Left cardiac atrium (tissue), 4 donors: ENCODE measurements at regions not wholly inside any gene's neighbourhood (a gene's known extent, or its start where the extent isn't known, plus 50 kb on each side); places are given as distances from the start of the nearest gene placed in this dataset.
"Not testable (repeated sequence)": the region's sequence is repeated elsewhere in the genome, so short reads cannot be mapped to it uniquely, and the experiment has no call there.

ENCODE experiments used
- ATAC-seq, 2 donors: fragments of 200-7000 bp; cut with Tn5 transposase; one replicate each; pipeline ENCODE4 v1.9.1; 2020; ENCODE audit warnings: mild to moderate bottlenecking in 2 of 2, moderate library complexity in 2 of 2
- DNase-seq: peaks from one replicate; pipeline ENCODE4 v3.0.0-alpha.2; 2020
- intact Hi-C, 2 donors: fragments of 100-400 bp; cut with DNase I; formaldehyde crosslinking; loops; one replicate each; pipeline versions ENCODE4 v1.14.1 to v1.15.1; 2022 to 2023
- donor health status: DM: no; HTN: yes; CAD: no.
- donor health status: DM: no; HTN: yes; CAD: no; lungs with severe emphysema.
- donor health status: DM: yes; HTN: yes; CAD: no.
- donor health status: Dilated cardiomyopathy.

DNA sequence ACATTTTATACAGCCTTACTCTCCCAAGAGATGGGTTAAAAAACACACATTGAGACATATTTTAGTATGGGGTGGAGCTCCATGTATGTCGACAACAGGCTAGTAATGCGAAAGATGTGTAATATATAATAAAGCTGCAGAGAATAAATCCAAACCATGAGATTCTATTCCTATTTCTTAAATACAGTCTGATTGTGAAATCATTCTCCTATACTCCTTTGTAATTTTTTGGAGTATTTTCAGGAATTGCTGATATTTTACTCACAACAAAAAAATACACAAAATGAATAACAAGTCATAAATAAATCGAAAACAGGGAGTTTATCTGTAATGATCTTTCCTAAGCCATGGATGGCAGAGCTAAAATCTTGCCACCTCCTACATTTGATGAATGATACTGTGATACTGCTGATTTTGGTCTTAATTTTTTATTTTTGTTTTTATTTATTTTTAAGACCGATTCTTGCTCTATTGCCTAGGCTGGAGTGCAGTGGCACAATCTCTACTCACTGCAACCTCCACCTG is 173.5 kb upstream of the KLF6 start:
- intact Hi-C loops = no loop called here
- no peak for DNase-seq
- no peak for ATAC-seq

DNA sequence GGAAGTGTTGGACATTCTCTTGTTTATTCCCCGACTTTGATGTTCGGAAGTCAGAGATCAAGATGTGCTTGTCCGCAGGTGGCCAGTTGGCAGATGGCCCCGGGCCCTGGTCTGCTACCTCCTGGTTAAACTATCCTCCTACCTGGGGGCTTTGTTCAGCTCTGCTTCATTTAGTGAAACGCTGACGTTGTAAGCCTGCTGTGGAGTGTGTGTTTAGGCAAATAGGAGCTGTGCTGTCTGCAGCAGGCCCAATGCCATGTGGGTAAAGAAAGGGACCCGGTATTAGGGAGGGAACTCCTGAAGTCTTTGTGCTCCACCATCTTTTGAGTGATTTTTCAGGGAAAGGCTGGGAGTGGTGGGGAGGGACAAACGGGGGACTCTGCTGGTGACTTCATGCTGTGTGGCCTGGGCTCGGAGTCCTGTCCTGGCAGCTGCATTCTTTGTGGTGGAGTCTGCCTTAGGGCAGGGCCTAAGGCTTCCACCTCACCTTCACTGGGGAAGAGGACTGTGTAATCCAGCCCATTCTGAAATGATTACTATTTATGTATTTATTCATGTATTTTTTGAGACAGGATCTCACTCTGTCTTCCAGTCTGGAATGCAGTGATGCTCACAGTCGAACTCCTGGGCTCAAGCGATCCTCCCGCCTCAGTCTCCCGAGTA is 171.1 kb upstream of the KLF6 start:
- DNase-seq = no peak
- ATAC-seq = no peak
- intact Hi-C loops = no loop called here

DNA sequence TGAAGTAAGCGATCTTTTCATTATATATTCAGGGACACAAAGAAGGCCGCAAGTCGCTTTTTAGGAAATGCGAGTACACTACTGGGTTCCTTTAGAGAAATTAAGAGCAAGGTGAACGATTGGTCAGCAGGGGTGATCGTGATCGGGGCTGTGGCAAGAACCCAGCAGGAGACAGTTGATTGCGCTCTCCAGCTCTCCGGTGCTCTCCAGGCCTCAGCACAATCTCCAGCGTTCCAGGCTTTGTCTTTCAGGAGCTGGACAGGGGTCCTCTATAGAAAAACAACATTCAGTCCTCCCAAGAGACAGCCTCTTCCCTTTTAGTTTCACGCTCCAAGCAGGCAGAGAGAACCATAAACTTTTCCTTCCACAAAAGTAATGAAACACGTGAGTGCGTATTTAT is 170.5 kb upstream of the KLF6 start:
- intact Hi-C loops = no loop called here

DNA sequence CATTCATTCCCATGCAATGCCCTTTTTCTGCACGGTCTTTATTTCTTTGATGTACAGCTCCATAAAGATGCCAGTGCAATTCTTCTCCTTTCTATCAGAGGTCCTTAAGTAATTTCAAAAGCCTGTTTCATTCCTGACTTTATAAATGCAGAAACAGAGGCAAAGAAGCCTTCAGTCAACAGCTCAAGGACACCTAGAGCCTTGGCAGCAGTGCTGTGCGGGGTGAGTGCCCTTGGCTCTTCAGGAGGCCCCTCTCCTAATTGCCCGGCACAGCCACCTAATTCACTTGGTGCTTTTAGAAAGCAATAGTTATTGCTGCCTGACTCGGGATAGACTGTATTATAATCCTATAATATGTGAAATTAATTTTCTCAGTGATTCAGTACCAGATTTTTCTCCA is 169.6 kb upstream of the KLF6 start:
- peak; percentile 34 to 50 for ATAC-seq
- DNase-seq = no peak
- intact Hi-C loops = no loop called here

More for the DNA sequence above, 170.5 kb upstream of the KLF6 start:
- ATAC-seq (no peak), DNase-seq (no peak)

DNA sequence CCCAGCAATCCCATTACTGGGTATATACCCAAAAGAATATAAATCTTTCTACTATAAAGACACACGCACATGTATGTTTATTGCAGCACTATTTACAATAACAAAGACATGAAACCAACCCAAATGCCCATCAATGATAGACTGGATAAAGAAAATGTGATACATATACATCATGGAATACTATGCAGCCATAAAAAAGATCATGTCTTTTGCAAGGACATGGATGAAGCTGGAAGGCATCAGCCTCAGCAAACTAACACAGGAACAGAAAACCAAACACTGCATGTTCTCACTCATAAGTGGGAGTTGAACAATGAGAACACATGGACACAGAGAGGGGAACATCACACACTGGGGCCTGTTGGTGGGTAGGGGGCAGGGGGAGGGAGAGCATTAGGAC is 169.0 kb upstream of the KLF6 start:
- intact Hi-C loops = not testable (repeated sequence)

DNA sequence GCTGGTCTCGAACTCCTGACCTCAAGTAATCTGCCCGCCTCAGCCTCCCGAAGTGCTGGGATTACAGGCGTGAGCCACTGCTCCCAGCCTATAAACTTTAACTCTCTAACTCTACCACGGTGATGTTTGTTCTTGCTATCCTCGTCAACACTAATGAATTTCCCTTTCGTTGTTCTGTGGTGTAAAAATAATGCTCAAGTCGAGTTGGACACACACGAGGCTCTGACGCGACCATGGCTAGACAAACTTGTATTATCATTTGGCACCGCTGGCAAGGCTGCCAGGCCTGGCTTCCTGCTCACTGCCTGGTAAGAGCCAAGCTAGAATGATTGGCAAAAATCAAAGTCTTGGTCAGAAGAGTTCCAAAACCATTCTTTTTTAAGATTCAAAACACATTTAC is 167.0 kb upstream of the KLF6 start:
- intact Hi-C loops = no loop called here
- DNase-seq (peak; percentile 62), ATAC-seq (peak; percentile 57 to 75)

More for the DNA sequence above, 169.0 kb upstream of the KLF6 start:
- not testable (repeated sequence) for ATAC-seq, DNase-seq

DNA sequence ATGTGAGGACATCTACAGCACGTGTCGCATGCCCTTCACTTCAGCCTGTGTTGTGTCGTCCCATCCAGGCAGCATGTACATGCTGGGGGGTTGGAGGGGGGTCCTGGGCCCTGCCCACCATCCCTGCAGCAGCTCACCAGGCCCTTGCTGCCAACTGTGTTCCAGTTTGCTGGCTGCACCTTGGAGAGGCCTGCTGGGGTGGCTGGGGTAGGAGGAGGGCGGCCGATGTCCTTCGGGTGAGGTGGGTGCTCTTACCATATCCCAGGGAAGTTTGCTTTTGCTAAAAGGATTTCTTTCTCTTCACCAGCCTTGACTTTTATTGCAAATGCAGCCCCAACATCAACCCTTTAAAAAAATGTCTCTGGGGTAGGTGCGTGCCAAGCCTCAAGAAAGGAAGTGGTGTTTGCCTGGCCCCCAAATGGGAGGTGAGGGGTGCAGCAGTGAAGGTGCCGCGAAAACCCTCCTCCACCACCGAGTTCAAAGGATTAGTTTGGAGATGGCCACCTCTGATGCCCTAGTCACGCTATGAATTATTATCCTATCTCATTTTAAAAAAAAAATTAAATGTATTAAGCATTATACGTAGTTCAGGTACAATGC is 165.8 kb upstream of the KLF6 start:
- no peak for ATAC-seq
- DNase-seq = no peak
- intact Hi-C loops = no loop called here

DNA sequence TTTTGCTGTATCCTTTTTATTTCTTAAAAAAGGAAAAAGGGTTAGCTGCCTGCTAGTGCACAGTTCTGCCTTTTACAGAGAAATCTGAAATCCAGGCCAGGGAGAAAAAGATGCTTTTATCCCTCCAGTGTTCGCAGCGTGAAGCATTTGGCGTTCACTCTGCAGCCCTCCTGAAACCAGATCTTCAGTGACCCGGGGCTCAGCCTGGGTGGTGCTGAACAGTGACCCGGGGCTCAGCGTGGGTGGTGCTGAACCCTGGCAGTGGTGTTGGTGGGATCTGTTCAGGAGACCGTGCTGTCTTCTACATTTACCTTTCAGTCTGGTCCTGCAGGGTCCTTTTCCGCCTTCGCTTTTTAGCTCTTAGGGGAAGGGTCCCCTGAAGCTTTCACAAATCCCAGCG is 164.7 kb upstream of the KLF6 start:
- no peak for ATAC-seq
- no peak for DNase-seq
- intact Hi-C loops = no loop called here

DNA sequence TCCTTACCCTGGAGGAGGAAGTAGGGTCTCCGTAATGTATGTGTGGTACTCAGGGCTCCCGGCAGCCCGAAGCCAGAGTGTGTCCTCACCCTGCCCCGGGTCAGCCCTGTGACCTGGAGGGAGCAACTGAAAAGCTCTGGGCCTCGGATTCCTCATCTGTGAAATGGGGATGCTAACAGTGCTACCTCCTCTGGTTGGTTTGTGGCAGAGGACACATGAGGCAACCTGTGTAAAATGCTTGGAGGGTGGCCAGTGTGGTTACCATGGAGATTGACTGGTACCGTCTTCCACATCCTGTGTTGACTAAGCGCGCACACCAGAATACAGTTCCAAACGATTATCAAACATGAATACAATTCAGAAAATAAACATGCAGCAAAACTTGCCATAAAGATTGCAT is 163.8 kb upstream of the KLF6 start:
- intact Hi-C loops = no loop called here
- peak in 1 of 2 donors; percentile 51 for ATAC-seq
- DNase-seq = peak; percentile 38

DNA sequence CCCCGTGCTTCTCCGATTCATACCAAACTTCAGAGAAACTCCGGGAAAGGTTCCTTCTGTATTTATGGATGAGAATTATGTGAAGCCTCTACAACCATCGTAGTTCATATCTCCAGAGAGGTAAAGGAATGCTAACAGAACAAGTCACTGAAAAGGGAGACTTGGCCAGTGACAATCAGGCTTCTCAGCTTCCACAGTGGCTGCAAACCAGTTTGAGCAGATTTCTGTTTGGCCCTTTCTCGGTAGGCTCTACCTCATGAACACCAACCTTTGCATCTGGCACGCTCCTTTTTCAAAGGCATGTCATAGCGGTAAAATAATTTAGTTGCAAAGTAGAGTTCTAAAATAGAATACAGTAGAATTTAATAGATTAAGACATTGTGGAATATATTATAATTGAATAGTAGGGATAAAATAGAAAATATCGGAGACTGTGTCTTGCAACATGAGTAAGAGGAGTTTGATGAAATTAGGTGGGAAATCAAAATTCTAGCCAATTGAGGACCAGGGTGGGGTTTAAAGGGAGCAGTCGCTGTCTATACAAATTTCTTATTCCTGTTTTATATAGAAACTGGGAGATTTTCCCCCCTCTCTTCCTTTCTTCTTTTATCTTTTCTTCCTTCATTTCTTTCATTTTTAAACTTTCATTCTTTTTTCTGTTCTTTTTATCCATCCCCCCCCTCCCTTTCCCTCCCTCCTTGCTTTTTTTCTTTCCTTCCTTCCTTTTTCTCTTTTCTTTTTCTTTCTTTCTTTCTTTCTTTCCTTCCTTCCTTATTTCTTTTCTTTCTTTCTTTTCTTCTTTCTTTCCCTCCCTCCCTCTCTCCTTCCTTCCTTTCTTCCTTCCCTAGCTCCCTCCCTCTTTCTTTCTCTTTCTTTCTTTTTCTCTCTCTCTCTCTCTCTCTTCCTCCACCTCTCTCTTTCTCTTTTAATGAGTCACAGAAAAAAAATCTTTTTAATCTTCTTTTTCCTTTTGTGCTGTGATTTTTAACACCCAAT is 161.5 kb upstream of the KLF6 start:
- ATAC-seq = no peak
- no peak for DNase-seq
- intact Hi-C loops = no loop called here

DNA sequence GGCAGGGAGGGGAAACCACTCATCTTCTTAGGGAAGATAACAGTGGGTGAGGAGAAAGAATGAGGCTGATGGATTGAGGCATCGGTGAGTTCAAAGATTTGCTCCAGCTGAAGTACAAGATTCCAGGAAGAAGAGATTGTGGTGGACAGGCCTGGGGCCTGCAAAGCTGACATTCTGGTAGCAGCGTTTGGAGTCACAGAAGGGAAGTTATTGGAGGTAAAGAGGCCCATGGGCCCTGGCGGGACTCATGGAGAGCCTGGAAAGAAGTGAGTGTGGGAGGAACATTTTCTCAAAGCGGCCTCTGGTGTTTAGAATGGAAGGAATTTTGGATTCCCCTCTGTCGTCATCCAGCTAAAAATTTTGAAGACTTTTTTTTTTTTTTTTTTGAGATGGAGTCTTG is 160.0 kb upstream of the KLF6 start:
- intact Hi-C loops = no loop called here
- ATAC-seq (peak in 1 of 2 donors; percentile 21), DNase-seq (no peak)

DNA sequence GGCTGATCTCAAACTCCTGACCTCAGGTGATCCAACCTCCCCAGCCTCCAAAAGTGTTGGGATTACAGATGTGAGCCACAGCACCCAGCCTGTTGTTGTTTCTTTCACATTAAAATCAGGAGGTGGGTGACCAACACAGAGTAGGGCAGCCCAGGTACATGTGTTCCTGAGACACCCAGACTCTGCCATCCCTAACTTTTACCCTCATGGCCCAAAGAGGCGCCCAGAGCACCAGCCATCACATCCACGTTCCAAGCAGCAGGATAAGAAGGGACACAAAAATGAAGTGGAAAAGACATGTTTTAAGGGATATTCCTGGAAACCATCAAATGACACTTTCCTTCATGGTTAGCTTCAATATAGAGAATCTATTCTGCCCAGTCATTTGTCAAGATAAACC is 159.6 kb upstream of the KLF6 start:
- intact Hi-C loops = no loop called here
- DNase-seq (no peak), ATAC-seq (no peak)

DNA sequence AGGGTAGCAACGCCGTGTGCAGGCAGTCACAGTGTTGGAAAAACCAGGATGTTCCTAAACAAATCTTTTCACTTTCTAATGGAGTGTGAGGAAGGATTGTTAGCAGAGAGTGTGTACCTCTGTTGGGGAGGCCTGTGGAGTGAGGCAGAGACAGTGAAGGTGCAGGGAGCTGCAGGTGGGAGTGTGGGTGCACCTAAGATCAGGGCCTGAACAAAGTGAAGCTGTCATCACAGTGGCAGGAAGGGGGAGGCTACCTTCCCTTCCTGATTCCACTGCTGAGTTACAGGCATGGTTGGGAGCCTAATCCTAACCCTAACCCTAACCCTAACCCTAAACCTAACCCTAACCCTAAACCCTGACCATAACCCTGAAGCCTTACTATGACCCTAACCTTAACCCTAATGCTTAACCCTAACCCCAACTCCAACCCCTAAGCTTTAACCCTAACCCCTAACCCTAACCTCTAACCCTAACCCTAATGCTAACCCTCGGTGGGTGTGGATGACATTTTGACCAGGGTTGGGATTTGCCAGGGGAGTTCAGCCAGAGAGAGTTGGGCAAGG is 158.8 kb upstream of the KLF6 start:
- DNase-seq (no peak), ATAC-seq (no peak)

DNA sequence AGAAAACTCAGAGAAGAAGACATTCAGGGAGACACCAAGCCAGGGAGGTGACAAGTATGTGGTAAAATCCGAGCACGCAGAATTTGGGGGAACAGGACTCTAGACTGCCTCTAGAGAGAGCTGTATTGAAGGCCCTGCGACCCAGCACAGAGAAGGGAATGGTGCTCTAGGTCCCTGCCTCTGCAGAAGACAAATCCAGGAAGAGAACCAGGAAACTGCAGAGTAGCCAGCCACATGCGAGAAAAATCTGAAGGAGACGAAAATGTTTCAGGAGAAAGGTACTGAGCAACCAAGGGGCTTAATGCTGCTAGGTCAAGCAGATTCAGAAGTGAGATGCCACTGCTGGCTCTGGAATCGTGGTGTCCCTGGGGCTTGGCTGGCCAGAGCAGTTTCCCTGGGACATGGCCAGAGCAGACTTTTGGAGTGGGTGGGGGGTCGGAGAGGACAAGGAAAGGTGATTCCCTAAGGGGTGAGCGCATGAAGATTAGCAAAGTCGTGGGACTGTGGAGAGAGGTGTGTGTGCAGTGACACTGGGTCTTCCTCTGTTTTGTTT is 158.0 kb upstream of the KLF6 start:
- ATAC-seq (no peak), DNase-seq (no peak)
- intact Hi-C loops = no loop called here

More for the DNA sequence above, 158.8 kb upstream of the KLF6 start:
- intact Hi-C loops = no loop called here

DNA sequence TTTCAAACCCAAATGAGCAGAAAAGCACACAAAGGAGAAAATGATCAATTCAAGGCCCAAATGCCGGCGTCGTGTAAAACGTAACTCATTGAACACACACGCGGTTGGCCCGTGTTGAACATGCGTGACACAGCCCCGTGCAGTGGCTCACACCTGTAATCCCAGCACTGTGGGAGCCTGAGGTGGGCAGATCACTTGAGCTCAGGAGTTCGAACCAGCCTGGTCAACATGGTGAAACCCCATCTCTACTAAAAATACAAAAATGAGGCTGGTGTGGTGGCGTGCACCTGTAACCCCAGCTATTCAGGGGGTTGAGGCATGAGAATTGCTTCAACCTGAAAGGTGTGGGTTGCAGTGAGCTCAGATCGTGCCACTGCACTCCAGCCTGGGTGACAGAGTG is 156.7 kb upstream of the KLF6 start:
- ATAC-seq = no peak
- intact Hi-C loops = no loop called here
- DNase-seq = no peak

DNA sequence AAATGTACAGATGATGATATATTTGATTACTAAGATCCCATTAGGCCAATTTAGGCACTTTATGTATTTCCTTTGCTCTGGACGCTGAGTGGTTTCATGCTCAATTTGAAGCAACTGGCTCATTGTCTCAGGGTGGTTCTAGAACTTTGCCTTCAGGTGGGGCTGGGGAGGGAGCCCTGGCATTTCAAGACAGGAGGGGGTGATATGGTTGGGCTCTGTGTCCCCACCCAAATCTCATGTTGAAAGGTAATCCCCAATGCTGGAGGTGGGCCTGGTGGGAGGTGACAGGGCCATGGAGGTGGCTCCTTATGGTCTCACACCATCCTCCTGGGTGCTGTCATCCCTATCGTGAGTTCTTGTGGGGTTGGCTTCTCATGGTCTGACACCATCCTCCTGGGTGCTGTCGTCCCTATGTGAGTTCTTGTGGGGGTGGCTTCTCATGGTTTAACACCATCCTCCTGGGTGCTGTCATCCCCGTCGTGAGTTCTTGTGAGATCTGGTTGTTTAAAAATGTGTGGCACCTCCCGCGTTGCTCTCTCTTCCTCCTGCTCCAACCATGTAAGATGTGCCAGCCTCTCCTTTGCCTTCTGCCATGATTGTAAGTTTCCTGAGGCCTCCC is 151.5 kb upstream of the KLF6 start:
- intact Hi-C loops = no loop called here
- DNase-seq (no peak), ATAC-seq (no peak)

DNA sequence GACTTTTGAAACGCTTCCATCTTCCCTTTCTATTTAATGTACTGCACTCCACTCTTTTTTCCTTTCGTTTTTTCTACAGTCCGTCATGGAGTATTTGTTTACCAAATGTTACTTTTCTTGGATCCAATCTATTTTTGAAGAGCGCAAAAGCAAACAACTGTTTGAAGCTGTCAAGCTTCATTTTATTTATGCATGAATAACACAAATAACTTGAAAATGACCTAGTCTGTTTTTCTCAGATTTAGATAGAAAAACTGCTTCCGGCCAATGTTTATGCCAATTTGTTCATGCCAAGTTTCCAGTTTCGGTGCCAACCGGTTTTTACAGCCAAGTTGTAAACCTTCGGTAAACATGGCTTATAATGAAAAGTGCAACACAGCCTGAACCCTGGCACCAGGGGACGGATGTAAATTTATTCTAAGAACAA is 150.9 kb upstream of the KLF6 start:
- intact Hi-C loops = no loop called here
- peak; percentile 45 for DNase-seq

DNA sequence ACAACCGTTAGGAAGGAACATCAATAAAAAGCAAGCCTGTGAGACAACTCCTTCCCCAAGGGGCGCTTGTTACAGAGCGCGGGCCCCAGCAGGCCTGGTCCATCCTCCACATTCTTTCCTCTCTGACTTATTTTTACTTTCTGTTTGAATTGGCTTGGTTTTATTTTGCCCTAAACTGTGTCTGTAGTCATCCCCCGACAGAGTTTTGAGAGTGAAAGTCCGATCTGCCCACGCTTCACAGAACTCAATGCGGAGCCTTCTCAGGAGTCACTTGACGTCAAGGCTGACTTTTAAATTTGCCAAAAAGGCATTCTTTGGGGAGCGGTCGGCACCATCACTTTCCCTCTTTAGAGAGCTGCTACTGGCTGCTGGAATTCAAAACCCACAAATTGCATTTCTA is 150.1 kb upstream of the KLF6 start:
- intact Hi-C loops = no loop called here
- DNase-seq (peak; percentile 63), ATAC-seq (peak; percentile 86 to 93)

More for the DNA sequence above, 150.9 kb upstream of the KLF6 start:
- peak in 1 of 2 donors; percentile 48 for ATAC-seq

DNA sequence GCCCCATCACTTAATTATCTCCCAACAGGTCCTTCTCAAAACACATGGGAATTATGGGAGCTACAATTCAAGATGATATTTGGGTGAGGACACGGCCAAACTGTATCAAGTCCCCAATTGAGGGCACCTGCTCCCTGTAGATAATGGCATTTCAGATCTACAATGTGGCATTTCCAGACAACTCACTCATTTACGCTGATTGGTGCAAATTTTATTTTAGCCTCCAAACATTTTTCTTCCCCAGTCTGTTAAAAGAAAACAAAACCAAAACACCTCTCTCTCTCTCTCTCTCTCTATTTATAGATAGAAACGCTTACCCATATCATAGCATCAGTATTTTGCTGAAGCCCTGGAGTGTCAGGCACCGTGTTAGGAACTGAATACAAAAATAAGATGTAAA is 148.7 kb upstream of the KLF6 start:
- intact Hi-C loops = no loop called here
- DNase-seq (no peak), ATAC-seq (no peak)
